GM12801 (cell line): ENCODE measurements at regions not wholly inside any gene's neighbourhood (a gene's known extent, or its start where the extent isn't known, plus 50 kb on each side); places are given as distances from the start of the nearest gene placed in this dataset.

Experiments used
- CTCF ChIP-seq: IDR thresholded peaks from one replicate; pipeline ENCODE4 v1.5.1; 2011; ENCODE audit warnings: control low read depth; ENCODE audit not compliant: insufficient read length; ENCODE audit errors: extremely low read depth

DNA sequence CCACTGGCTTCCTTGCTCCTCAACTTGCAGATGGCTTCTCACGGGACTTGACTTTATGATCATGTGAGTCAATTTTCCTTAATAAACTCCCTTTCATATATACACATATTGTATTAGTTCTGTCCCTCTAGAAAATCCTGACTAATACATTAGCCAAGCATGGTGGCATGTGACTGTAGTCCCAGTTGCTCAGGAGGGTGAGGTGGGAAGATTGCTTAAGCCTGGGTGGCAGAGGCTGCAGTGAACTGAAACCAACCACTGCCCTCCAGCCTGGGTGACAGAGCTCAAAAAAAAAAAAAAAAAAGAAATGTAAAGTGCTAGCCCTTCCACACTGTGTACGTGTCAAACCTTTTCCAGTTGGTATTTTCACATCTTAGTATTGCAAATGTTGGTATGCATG is 857.0 kb downstream of the LTN1 start:
- no peak for TF ChIP-seq CTCF

GRCh38 chr21:28133116-28133515 is 859.6 kb downstream of the LTN1 start:
- no peak for TF ChIP-seq CTCF

- no peak for TF ChIP-seq CTCF
These were observed 860.0 kb downstream of the LTN1 start for GRCh38 chr21:28132713-28133112.

DNA sequence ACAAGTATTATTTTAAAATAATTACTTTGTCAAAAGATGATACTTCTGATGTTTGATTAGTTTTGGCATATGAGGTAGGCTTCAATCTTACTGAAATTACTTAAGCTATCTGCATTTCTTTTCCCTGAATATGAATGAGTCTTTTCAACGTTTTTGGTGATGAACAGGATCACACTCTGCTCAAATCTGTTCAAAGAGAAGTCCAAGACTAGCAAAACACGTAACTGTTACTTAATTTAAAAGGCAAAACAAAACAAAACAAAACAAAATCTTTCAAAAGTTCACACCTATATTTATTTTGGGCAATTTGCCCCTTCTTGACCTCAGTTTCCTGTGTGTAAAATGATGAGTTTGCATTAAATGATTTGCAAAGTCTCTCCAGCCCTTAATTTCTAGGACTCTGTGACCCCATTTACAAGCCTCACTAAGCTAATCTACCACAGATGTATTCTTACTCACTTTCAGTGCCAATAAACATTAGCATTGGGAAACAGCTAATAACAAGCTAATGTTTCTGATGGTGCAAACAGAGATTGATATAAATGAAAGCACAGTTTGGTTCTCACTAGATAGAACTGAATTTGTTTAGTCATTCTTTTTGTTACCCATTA is 865.4 kb downstream of the LTN1 start:
- TF ChIP-seq CTCF, result no peak

DNA sequence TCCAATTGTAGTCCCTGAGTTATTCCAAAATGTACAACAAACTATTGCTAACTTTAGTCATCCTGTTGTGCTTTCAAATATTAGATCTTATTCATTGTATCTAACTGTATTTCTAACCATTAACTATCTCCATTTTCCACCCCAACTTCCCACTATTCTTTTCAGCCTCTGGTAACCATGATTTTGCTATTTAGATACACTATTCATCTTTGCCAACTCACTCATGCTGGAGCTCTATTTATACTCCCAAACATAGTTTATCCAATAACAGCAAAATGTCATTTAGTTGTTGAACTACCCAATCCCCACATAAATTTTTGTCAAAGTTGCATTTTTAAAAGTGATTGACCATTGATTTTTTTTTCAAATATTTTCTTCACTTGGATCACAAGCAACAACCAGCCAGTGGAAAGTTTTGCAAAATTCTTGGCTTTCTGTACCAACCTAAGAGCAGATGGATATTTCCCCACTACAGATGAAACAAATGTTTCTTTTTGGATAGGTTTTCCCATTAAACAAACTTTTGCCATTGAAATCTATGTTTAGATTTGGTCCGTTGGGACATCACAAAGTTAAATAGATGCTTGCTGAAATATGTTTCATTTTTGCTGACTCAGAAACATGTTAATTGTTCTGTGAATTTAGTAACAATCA is 866.0 kb downstream of the LTN1 start:
- no peak for TF ChIP-seq CTCF

- TF ChIP-seq CTCF, result no peak
These were observed 868.1 kb downstream of the LTN1 start for GRCh38 chr21:28124541-28124940.

DNA sequence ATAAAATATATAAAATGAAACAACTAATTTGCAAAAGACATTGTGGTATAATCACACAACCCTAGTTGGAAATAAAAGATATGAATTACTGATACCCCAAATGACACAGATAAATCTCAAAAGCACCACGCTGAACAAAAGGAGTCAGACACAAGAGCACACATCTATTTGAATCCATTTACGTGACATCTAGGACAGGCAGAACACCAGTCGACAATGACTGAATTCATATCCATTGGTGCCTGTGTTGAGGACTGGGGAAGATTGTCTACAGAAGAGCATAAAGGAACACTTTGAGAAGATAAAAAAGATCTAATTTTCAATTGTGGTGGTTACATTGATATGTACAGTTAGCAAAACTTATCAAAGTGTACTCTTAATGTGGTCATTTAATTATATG is 874.1 kb downstream of the LTN1 start:
- TF ChIP-seq CTCF, result no peak
